ENCODE measurements at regions not wholly inside any gene's neighbourhood (a gene's known extent, or its start where the extent isn't known, plus 50 kb on each side); places are given as distances from the start of the nearest gene placed in this dataset.

DNA sequence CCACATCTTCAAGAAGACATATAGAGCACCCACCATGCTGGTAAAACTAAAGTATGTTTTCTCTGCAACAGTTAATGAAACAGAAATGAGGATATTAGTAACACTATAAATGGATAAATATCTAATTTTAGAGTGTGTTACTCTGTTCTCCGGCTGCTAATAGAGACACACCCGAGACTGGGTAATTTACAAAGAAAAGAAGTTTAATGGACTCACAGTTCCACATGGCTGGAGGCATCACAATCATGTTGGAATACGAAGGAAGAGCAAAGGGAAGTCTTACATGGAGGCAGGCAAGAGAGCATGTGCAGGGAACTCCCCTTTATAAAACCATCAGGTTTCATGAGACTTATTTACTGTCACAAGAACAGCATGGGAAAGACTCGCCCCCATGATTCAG, 287.2 kb downstream of the SRGAP2C start:
- no peak for TF ChIP-seq CTCF (IDR thresholded peaks at IDR 0.05; ENCODE audit: low read depth, low read length)
- TF ChIP-seq POLR2A (IDR thresholded peaks at IDR 0.05; ENCODE audit: extremely low read depth, insufficient read length): no peak
- TF ChIP-seq, protein P1, sequence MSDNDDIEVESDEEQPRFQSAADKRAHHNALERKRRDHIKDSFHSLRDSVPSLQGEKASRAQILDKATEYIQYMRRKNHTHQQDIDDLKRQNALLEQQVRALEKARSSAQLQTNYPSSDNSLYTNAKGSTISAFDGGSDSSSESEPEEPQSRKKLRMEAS (IDR thresholded peaks at IDR 0.05; ENCODE audit: low read depth, low read length): no peak

Data from NB4 (cell line).